AG04449 (cell line): ENCODE measurements at regions not wholly inside any gene's neighbourhood (a gene's known extent, or its start where the extent isn't known, plus 50 kb on each side); places are given as distances from the start of the nearest gene placed in this dataset.

Experiments
- CTCF ChIA-PET: fragments of 350-600 bp; formaldehyde crosslinking; extraction: SDS; loops from one replicate; lab custom pipeline; 2021; ENCODE audit warnings: antibody characterized with exemption; lab: Yijun Ruan, JAX
- POLR2A ChIA-PET: fragments of 400-600, 350-600 bp; formaldehyde crosslinking; extraction: SDS; loops from one replicate; lab custom pipeline; 2020; ENCODE audit warnings: antibody characterized with exemption, inconsistent platforms; lab: Yijun Ruan, JAX
- DNase-seq: peaks from one replicate; pipeline ENCODE4 v3.0.0-alpha.2; 2010; ENCODE audit warnings: low read depth, low spot score
- H3K4me3 ChIP-seq: 2 replicates; pipeline ENCODE4 v1.5.1; 2011; ENCODE audit warnings: low read depth, mild to moderate bottlenecking, control low read depth, low read length
- TF ChIP-seq, protein P1 (sequence below): IDR thresholded peaks from one replicate; pipeline ENCODE4 v1.5.1; 2011; ENCODE audit warnings: mild to moderate bottlenecking, moderate library complexity, low read length, control low read depth, inconsistent platforms; ENCODE audit not compliant: insufficient read depth; ENCODE audit errors: missing control alignments

DNA sequence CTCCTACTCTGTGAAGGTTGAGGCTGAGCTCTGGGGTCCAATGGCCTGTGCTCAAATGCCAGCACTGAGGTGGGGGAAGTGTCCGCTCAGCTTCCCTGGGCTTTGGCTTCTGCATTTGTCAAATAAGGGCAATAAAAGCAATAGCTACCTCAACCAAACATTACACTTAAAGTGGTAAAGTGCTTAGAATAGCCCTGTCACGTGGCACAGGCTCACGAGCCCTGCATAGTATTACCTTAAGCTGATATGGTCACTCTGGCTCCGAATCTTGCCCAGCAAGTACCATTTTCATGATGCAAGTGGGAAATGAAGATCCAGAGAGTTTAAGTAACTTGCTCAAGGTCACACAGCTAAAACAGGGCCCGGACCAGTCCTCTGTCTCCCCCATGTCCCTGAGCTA is 451.1 kb upstream of the ZMIZ1 start:
- no peak overlapping the region for H3K4me3 ChIP-seq
- TF ChIP-seq, protein P1, sequence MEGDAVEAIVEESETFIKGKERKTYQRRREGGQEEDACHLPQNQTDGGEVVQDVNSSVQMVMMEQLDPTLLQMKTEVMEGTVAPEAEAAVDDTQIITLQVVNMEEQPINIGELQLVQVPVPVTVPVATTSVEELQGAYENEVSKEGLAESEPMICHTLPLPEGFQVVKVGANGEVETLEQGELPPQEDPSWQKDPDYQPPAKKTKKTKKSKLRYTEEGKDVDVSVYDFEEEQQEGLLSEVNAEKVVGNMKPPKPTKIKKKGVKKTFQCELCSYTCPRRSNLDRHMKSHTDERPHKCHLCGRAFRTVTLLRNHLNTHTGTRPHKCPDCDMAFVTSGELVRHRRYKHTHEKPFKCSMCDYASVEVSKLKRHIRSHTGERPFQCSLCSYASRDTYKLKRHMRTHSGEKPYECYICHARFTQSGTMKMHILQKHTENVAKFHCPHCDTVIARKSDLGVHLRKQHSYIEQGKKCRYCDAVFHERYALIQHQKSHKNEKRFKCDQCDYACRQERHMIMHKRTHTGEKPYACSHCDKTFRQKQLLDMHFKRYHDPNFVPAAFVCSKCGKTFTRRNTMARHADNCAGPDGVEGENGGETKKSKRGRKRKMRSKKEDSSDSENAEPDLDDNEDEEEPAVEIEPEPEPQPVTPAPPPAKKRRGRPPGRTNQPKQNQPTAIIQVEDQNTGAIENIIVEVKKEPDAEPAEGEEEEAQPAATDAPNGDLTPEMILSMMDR, result no peak
- DNase-seq, result no peak
- CTCF ChIA-PET, result no interaction called here
- POLR2A ChIA-PET, result no interaction called here

DNA sequence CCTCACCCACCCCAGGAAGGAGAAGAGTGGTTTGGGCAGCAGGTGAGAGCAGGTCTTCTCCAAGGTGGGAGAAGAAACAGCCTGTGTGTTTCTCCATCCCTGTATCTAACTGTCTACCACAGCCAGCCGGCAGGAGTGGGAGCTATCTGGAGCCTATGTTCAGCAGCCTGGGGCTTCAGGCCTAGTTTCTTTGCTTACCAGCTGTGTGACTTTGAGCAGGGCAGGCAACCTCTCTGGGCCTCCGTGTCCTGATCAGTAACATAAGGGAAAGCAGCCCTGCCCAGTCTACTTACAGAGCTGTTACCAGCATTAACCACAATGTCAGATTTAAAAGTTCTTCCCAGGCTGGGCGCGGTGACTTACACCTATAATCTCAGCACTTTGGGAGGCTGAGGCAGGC is 450.7 kb upstream of the ZMIZ1 start:
- no peak for DNase-seq
- POLR2A ChIA-PET, result no interaction called here
- H3K4me3 ChIP-seq, result no peak overlapping the region
- CTCF ChIA-PET, result no interaction called here
- TF ChIP-seq, protein P1, result no peak

DNA sequence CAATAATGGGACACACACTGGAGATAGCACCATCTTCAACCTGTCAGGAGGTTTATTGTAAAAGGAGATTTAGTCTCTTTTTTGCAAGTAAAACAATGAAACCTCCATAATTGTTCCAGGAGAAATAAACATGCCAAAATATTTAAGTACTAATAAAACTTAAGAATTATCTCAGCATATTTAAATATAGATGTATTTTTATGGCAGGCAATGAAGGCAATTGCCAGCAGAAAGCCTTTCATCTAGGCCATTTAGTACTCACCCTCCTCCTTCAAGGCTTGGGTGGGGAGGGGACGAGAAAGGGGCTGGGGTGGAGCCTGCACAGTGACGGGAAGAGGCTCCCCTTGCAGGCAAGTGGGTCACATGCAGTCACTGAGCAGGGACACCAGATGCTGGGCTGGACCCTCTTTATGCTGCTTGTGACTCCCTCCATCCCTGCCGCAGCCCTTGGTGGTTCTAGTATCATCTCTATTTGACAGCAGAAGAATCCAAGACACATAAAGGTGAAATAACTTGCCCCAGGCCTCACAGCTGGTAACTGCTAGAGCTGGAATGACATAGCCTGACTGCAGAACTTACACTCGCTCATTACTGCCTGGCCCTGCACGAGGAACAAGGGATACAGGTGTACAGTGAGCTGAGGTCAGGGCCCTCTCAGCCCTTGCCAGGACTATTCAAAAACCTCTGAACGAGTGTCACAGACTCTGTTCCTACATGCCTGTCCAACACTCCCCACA is 449.5 kb upstream of the ZMIZ1 start:
- POLR2A ChIA-PET, result no interaction called here
- H3K4me3 ChIP-seq, result no peak overlapping the region
- no peak for DNase-seq
- TF ChIP-seq, protein P1, result no peak
- CTCF ChIA-PET, result no interaction called here

DNA sequence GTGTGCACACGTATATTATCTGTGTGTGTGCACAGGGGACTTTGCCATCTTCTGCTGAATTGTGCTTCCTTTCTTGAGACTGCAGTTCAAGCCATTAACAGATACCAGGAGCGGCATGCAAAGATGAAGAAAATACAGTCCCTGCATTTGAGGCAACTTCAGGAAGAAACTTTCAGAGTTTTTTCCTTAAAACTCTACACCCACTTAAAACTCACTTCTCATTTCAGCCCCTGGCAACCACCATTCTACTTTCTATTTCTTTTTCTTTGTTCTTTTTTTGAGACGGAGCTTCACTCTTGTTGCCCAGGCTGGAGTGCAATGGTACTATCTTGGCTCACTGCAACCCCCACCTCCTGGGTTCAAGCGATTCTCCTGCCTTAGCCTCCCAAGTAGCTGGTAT is 448.9 kb upstream of the ZMIZ1 start:
- ChIA-PET POLR2A (interaction anchor here (0.7 kb wide), 1 partner anchor 300 kb away, joined by 3 read pairs; no protein-coding TSS in a partner anchor), CTCF (no interaction called here)
- DNase-seq, result no peak
- no peak overlapping the region for H3K4me3 ChIP-seq
- TF ChIP-seq, protein P1, result no peak

DNA sequence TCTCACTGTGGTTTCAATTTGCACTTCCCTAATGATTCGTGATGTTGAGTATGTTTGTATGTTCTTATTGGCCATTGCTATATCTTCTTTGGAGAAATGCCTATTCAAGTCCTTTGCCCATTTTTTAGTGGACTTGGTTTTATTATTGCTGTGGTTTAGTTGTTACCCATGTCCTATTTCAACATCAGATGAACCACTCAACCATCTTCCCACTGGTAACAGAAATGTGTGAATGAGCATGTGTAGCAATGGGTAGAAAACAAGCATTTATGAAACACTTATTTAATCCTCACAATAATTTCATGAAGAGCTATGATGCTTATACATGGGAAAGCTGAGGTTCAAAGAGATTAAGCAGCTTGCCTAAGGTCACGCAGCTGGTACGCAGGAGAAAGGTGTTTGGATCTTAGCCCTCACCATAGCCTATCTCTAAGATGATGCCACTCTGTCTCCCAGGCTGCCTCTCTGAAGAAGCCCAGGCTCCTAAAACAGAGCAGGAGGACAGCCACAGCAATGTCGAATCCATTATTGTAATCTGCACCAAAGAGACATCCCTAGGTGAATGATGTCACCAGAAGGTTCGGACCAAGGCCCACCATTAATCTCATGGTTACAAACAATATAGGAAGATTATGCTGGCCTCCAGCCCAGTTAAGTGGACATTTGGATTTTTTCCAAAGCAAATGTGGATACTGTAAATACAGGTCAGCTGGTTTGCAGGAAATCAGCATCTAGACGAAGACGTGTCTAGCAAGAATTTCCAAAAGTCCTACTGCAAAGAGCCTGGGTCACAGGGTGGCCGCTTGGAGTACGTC is 447.6 kb upstream of the ZMIZ1 start:
- ChIA-PET CTCF (no interaction called here), POLR2A (no interaction called here)
- no peak overlapping the region for H3K4me3 ChIP-seq
- no peak for DNase-seq
- TF ChIP-seq, protein P1, result no peak

DNA sequence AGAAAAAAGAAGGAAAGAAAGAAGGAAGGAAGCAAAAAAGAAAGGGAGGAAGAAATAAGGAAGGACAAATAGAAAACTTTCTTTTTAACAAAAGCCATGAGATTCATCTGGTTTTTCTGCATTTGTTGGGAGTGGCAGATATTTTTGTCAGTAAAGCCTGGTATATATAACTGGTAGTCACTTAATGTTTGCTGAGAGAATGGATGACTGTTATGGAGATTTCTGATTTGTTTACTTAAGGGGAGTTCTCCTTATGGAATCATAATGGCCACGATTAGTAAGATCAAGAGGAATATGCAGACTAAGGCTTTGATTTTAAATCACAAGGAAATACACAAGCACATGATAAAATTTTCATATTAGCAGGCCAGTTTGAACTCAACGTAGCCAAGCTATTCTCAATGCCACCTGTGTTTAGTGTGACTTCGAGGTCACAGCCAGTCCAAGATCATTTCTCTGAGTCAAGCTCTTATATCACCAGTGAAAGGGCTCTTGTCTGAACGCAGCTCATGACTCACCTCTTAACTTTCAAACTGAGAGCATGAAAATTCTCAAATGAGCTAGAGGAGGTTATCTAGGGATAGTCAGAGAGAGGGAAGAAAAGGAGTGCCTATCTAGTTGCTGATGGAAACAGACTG is 445.1 kb upstream of the ZMIZ1 start:
- DNase-seq, result peak; percentile 64
- POLR2A ChIA-PET, result no interaction called here

More for the DNA sequence above, 445.1 kb upstream of the ZMIZ1 start:
- TF ChIP-seq, protein P1, result no peak
- CTCF ChIA-PET, result interaction anchor here (1.3 kb wide), 1 partner anchor 18 kb away, joined by 3 read pairs; no protein-coding TSS in a partner anchor
- no peak overlapping the region for H3K4me3 ChIP-seq
